ENCODE measurements at regions not wholly inside any gene's neighbourhood (a gene's known extent, or its start where the extent isn't known, plus 50 kb on each side); places are given as distances from the start of the nearest gene placed in this dataset.

DNA sequence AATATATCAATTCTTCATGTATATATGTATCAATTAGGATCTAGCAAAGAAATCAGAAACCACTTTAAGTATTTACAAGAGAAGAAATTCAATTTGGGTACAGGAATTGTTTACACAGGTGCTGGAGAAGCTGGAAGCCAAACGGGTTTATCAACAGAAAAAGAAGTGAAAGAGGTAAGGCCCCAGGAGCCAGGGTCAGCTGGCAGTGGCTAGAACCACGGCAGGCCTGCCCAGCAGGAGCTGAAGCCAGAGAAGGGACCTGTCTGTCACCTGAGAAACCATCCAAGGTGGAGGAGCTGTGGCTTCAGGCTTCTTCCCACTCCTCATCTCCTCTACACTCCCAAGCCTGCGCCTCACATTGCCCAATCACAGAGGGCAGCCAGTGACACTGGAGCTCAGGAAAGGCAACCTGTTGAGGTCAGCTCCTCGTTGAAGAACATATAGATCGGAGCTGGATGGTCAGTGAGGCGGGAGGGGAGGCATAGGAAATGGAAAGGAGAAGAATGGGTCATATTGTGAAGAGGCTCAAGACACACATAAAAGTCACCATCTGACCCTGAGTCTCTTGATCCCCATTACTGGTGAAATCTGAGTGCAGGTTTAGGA lies 182.6 kb downstream of the REEP3 start:
- Mint-ChIP-seq H3K4me3 (ENCODE audit: low read depth, unreplicated experiment) (no peak overlapping the region), H3K27me3 (ENCODE audit: unreplicated experiment) (no peaks in the 10 kb centered on the region), H3K9me3 (ENCODE audit: low read depth, unreplicated experiment) (peaks cover 2% of the 10 kb centered on the region), H3K4me1 (ENCODE audit: low read depth, unreplicated experiment) (peaks cover 81% of the 10 kb centered on the region), H3K36me3 (ENCODE audit: insufficient read depth, unreplicated experiment) (peaks cover 12% of the 10 kb centered on the region), H3K27ac (ENCODE audit: unreplicated experiment) (peak overlapping the region; percentile 80)
- BruUV-seq (replicated peaks), result no TSS peak
- CTCF ChIA-PET, result interaction anchor here (0.7 to 2.3 kb wide), 3 partner anchors 9 to 16 kb away, joined by 3 to 5 read pairs (median 3); no protein-coding TSS in a partner anchor
- intact Hi-C loops (cut with micrococcal nuclease; ENCODE audit: unreplicated experiment), result loop anchor here (5.0 kb wide), 1 partner anchor 242 kb away; no protein-coding TSS in a partner anchor
- TF ChIP-seq, protein P1, sequence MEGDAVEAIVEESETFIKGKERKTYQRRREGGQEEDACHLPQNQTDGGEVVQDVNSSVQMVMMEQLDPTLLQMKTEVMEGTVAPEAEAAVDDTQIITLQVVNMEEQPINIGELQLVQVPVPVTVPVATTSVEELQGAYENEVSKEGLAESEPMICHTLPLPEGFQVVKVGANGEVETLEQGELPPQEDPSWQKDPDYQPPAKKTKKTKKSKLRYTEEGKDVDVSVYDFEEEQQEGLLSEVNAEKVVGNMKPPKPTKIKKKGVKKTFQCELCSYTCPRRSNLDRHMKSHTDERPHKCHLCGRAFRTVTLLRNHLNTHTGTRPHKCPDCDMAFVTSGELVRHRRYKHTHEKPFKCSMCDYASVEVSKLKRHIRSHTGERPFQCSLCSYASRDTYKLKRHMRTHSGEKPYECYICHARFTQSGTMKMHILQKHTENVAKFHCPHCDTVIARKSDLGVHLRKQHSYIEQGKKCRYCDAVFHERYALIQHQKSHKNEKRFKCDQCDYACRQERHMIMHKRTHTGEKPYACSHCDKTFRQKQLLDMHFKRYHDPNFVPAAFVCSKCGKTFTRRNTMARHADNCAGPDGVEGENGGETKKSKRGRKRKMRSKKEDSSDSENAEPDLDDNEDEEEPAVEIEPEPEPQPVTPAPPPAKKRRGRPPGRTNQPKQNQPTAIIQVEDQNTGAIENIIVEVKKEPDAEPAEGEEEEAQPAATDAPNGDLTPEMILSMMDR (IDR thresholded peaks at IDR 0.05; ENCODE audit: unreplicated experiment), result no peak
- DNase-seq, result no peak

DNA sequence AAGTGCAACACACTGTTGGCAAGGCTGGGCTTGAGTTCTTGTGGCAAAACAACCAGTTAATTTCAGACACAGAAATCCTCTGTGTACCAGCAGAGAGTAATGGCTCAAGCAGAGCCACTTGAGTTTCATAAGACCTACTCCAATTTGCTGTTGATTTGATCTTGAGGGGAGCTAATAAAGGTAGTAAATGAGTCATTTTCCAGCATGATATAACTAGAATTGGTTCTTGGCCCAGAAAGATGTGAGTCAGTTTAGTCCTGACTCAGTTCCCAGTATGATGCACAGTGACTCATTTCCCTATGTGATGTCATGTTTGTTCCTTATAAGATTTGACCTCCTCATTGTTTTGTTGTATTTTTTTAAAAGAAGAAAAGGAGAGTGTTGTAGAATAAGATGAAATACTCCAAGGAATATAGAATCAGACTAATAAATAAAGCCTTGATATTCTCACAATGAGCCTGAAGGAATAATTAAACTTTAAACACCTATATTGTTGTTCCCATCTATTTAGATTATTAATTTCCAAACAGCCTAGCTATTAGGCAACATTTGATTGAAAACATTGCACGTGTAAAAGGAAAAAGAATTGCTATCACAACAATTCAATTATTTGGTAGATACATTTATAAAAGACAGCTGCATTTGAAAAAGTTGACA lies 186.2 kb downstream of the REEP3 start:
- intact Hi-C loops (cut with micrococcal nuclease; ENCODE audit: unreplicated experiment), result no loop called here
- no peak overlapping the region for H3K4me3 Mint-ChIP-seq (ENCODE audit: low read depth, unreplicated experiment)

DNA sequence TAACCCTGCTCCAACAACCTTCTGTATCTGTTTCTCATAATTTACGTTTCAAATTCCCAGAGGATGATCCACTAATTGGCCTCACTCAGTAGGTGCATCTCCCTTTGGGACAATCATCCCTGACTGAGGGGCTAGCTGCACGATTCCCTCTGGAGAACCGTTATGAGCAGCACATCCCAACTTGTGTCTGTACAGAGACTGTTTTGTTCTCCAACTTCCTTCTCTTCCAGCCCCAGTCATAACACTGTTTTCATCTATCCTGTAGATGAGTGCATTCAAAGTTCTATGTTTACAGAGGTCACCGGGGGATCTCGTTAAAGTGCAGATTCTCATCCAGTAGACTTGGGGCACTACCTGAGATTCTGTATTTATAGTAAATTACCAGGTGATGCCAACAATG lies 187.2 kb downstream of the REEP3 start:
- Mint-ChIP-seq H3K4me1 (ENCODE audit: low read depth, unreplicated experiment) (peaks cover 77% of the 10 kb centered on the region), H3K9me3 (ENCODE audit: low read depth, unreplicated experiment) (peaks cover under 1% of the 10 kb centered on the region), H3K36me3 (ENCODE audit: insufficient read depth, unreplicated experiment) (peaks cover 22% of the 10 kb centered on the region), H3K4me3 (ENCODE audit: low read depth, unreplicated experiment) (no peak overlapping the region), H3K27ac (ENCODE audit: unreplicated experiment) (peak overlapping the region; percentile 87), H3K27me3 (ENCODE audit: unreplicated experiment) (no peaks in the 10 kb centered on the region)
- no TSS peak for BruUV-seq (replicated peaks)
- intact Hi-C loops (cut with micrococcal nuclease; ENCODE audit: unreplicated experiment), result no loop called here
- TF ChIP-seq, protein P1 (IDR thresholded peaks at IDR 0.05; ENCODE audit: unreplicated experiment), result no peak
- CTCF ChIA-PET, result interaction anchor here (0.6 kb wide), 1 partner anchor 76 kb away, joined by 11 read pairs; no protein-coding TSS in a partner anchor
- no peak for DNase-seq

More for the DNA sequence above, 186.2 kb downstream of the REEP3 start:
- TF ChIP-seq, protein P1 (IDR thresholded peaks at IDR 0.05; ENCODE audit: unreplicated experiment), result no peak
- peaks cover 18% of the 10 kb centered on the region for H3K36me3 Mint-ChIP-seq (ENCODE audit: insufficient read depth, unreplicated experiment)
- CTCF ChIA-PET, result interaction anchor here (0.8 to 1.4 kb wide), 5 partner anchors 10 to 439 kb away, joined by 3 to 15 read pairs (median 6); no protein-coding TSS in a partner anchor
- H3K27me3 Mint-ChIP-seq (ENCODE audit: unreplicated experiment), result no peaks in the 10 kb centered on the region
- H3K4me1 Mint-ChIP-seq (ENCODE audit: low read depth, unreplicated experiment), result peaks cover 77% of the 10 kb centered on the region
- peak; percentile 61 for DNase-seq
- H3K9me3 Mint-ChIP-seq (ENCODE audit: low read depth, unreplicated experiment), result peaks cover 2% of the 10 kb centered on the region
- H3K27ac Mint-ChIP-seq (ENCODE audit: unreplicated experiment), result peak overlapping the region; percentile 87
- no TSS peak for BruUV-seq (replicated peaks)

DNA sequence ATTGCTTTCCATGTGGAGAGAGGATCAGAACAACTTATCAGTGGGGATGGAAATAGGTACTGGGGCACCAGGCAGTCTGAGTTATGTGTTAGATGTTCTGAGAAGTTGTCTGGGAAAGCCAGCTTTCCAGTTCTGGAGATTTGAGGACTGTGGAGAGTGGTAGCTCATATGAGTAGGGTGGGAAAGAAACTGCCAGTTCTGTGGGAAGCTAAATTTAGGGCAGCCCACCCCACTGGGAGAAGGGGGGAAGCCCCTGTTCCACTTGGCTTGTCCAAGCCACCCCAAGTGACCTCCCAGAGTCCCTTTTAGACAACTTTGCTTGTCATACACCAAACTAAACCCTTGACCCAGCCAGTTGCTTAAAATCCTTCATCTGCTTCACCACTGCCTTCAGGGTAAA lies 189.5 kb downstream of the REEP3 start:
- H3K27ac Mint-ChIP-seq (ENCODE audit: unreplicated experiment), result peak overlapping the region; percentile 73
- H3K27me3 Mint-ChIP-seq (ENCODE audit: unreplicated experiment), result no peaks in the 10 kb centered on the region
- BruUV-seq (replicated peaks), result no TSS peak
- intact Hi-C loops (cut with micrococcal nuclease; ENCODE audit: unreplicated experiment), result no loop called here
- no peaks in the 10 kb centered on the region for H3K9me3 Mint-ChIP-seq (ENCODE audit: low read depth, unreplicated experiment)
- CTCF ChIA-PET, result interaction anchor here (1.1 to 3.0 kb wide), 4 partner anchors 9 to 442 kb away, joined by 5 to 24 read pairs (median 8); no protein-coding TSS in a partner anchor
- H3K36me3 Mint-ChIP-seq (ENCODE audit: insufficient read depth, unreplicated experiment), result peaks cover 28% of the 10 kb centered on the region
- TF ChIP-seq, protein P1 (IDR thresholded peaks at IDR 0.05; ENCODE audit: unreplicated experiment), result no peak
- H3K4me1 Mint-ChIP-seq (ENCODE audit: low read depth, unreplicated experiment), result peaks cover 70% of the 10 kb centered on the region
- no peak for DNase-seq
- no peak overlapping the region for H3K4me3 Mint-ChIP-seq (ENCODE audit: low read depth, unreplicated experiment)
